ENCODE measurements at regions not wholly inside any gene's neighbourhood (a gene's known extent, or its start where the extent isn't known, plus 50 kb on each side); places are given as distances from the start of the nearest gene placed in this dataset.

DNA sequence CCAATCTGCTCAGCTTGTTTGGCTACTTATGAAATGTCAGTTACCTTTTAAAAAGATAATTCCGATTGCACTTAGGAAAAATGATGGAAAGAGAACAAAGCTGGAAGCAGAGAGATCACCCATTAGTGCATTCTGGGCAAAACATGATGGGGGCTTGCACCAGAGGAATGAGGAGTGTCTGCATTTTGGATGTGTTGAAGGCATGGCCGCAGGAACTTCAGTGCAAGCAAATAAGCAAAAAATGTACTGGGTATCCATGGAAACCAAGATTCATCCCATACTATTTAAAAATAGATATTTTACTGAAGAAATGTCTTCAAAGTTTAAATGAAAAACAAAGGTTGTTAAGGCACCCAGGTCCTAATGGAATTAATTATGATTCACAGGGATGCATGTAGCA lies 655.0 kb downstream of the POM121L12 start:
- TF ChIP-seq OSR1 (CRISPR knock-in tag; IDR thresholded peaks at IDR 0.05) (no peak), CSDC2 (CRISPR knock-in tag; IDR thresholded peaks at IDR 0.05) (no peak), ZFP3 (CRISPR knock-in tag; IDR thresholded peaks at IDR 0.05) (no peak), ZC3H10 (CRISPR knock-in tag; IDR thresholded peaks at IDR 0.05) (no peak), GLIS3 (CRISPR knock-in tag; IDR thresholded peaks at IDR 0.05) (no peak), SNAI2 (CRISPR knock-in tag; IDR thresholded peaks at IDR 0.05) (no peak), TCF4 (CRISPR knock-in tag; IDR thresholded peaks at IDR 0.05; ENCODE audit: borderline replicate concordance) (no peak), RARB (CRISPR knock-in tag; IDR thresholded peaks at IDR 0.05) (no peak), TOX (CRISPR knock-in tag; IDR thresholded peaks at IDR 0.05; ENCODE audit: borderline replicate concordance) (no peak), ARNTL (CRISPR knock-in tag; IDR thresholded peaks at IDR 0.05; ENCODE audit: borderline replicate concordance, low read depth) (no peak), ZNF70 (CRISPR knock-in tag; IDR thresholded peaks at IDR 0.05) (no peak), PPARA (CRISPR knock-in tag; IDR thresholded peaks at IDR 0.05; ENCODE audit: borderline replicate concordance) (no peak), ZFP30 (CRISPR knock-in tag; IDR thresholded peaks at IDR 0.05) (no peak), ESRRG (CRISPR knock-in tag; IDR thresholded peaks at IDR 0.05) (no peak)
- TF ChIP-seq, protein P1, sequence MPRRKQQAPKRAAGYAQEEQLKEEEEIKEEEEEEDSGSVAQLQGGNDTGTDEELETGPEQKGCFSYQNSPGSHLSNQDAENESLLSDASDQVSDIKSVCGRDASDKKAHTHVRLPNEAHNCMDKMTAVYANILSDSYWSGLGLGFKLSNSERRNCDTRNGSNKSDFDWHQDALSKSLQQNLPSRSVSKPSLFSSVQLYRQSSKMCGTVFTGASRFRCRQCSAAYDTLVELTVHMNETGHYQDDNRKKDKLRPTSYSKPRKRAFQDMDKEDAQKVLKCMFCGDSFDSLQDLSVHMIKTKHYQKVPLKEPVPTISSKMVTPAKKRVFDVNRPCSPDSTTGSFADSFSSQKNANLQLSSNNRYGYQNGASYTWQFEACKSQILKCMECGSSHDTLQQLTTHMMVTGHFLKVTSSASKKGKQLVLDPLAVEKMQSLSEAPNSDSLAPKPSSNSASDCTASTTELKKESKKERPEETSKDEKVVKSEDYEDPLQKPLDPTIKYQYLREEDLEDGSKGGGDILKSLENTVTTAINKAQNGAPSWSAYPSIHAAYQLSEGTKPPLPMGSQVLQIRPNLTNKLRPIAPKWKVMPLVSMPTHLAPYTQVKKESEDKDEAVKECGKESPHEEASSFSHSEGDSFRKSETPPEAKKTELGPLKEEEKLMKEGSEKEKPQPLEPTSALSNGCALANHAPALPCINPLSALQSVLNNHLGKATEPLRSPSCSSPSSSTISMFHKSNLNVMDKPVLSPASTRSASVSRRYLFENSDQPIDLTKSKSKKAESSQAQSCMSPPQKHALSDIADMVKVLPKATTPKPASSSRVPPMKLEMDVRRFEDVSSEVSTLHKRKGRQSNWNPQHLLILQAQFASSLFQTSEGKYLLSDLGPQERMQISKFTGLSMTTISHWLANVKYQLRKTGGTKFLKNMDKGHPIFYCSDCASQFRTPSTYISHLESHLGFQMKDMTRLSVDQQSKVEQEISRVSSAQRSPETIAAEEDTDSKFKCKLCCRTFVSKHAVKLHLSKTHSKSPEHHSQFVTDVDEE (CRISPR knock-in tag; IDR thresholded peaks at IDR 0.05): no peak
- TF ChIP-seq, protein P2, sequence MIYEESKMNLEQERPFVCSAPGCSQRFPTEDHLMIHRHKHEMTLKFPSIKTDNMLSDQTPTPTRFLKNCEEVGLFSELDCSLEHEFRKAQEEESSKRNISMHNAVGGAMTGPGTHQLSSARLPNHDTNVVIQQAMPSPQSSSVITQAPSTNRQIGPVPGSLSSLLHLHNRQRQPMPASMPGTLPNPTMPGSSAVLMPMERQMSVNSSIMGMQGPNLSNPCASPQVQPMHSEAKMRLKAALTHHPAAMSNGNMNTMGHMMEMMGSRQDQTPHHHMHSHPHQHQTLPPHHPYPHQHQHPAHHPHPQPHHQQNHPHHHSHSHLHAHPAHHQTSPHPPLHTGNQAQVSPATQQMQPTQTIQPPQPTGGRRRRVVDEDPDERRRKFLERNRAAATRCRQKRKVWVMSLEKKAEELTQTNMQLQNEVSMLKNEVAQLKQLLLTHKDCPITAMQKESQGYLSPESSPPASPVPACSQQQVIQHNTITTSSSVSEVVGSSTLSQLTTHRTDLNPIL (CRISPR knock-in tag; IDR thresholded peaks at IDR 0.05; ENCODE audit: low read depth): no peak
- TF ChIP-seq, protein P3, sequence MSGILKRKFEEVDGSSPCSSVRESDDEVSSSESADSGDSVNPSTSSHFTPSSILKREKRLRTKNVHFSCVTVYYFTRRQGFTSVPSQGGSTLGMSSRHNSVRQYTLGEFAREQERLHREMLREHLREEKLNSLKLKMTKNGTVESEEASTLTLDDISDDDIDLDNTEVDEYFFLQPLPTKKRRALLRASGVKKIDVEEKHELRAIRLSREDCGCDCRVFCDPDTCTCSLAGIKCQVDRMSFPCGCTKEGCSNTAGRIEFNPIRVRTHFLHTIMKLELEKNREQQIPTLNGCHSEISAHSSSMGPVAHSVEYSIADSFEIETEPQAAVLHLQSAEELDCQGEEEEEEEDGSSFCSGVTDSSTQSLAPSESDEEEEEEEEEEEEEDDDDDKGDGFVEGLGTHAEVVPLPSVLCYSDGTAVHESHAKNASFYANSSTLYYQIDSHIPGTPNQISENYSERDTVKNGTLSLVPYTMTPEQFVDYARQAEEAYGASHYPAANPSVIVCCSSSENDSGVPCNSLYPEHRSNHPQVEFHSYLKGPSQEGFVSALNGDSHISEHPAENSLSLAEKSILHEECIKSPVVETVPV (CRISPR knock-in tag; IDR thresholded peaks at IDR 0.05): no peak
- TF ChIP-seq, protein P4, sequence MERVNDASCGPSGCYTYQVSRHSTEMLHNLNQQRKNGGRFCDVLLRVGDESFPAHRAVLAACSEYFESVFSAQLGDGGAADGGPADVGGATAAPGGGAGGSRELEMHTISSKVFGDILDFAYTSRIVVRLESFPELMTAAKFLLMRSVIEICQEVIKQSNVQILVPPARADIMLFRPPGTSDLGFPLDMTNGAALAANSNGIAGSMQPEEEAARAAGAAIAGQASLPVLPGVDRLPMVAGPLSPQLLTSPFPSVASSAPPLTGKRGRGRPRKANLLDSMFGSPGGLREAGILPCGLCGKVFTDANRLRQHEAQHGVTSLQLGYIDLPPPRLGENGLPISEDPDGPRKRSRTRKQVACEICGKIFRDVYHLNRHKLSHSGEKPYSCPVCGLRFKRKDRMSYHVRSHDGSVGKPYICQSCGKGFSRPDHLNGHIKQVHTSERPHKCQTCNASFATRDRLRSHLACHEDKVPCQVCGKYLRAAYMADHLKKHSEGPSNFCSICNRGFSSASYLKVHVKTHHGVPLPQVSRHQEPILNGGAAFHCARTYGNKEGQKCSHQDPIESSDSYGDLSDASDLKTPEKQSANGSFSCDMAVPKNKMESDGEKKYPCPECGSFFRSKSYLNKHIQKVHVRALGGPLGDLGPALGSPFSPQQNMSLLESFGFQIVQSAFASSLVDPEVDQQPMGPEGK (CRISPR knock-in tag; IDR thresholded peaks at IDR 0.05; ENCODE audit: borderline replicate concordance): no peak
- ATAC-seq: no peak

- TF ChIP-seq, protein P1 (CRISPR knock-in tag; IDR thresholded peaks at IDR 0.05): no peak
- TF ChIP-seq ZNF8 (CRISPR knock-in tag; IDR thresholded peaks at IDR 0.05): no peak
- TF ChIP-seq, protein P4 (CRISPR knock-in tag; IDR thresholded peaks at IDR 0.05; ENCODE audit: borderline replicate concordance): no peak
- no peak for TF ChIP-seq ESRRG (CRISPR knock-in tag; IDR thresholded peaks at IDR 0.05)
- TF ChIP-seq ZNF70 (CRISPR knock-in tag; IDR thresholded peaks at IDR 0.05): no peak
- TF ChIP-seq, protein P3 (CRISPR knock-in tag; IDR thresholded peaks at IDR 0.05): no peak
- no peak for TF ChIP-seq ISL1 (CRISPR knock-in tag; IDR thresholded peaks at IDR 0.05)
- no peak for TF ChIP-seq GLIS3 (CRISPR knock-in tag; IDR thresholded peaks at IDR 0.05)
- no peak for TF ChIP-seq TCF4 (CRISPR knock-in tag; IDR thresholded peaks at IDR 0.05; ENCODE audit: borderline replicate concordance)
- TF ChIP-seq SNAI2 (CRISPR knock-in tag; IDR thresholded peaks at IDR 0.05): no peak
- no peak for TF ChIP-seq ZNF565 (CRISPR knock-in tag; conservative IDR thresholded peaks at IDR 0.05; ENCODE audit: low read depth)
- TF ChIP-seq ARNTL (CRISPR knock-in tag; IDR thresholded peaks at IDR 0.05; ENCODE audit: borderline replicate concordance, low read depth): no peak
- no peak for ATAC-seq
Measured at GRCh38 chr7:53697913-53698312, 662.5 kb downstream of the POM121L12 start.
